ENCODE measurements at regions not wholly inside any gene's neighbourhood (a gene's known extent, or its start where the extent isn't known, plus 50 kb on each side); places are given as distances from the start of the nearest gene placed in this dataset.

DNA sequence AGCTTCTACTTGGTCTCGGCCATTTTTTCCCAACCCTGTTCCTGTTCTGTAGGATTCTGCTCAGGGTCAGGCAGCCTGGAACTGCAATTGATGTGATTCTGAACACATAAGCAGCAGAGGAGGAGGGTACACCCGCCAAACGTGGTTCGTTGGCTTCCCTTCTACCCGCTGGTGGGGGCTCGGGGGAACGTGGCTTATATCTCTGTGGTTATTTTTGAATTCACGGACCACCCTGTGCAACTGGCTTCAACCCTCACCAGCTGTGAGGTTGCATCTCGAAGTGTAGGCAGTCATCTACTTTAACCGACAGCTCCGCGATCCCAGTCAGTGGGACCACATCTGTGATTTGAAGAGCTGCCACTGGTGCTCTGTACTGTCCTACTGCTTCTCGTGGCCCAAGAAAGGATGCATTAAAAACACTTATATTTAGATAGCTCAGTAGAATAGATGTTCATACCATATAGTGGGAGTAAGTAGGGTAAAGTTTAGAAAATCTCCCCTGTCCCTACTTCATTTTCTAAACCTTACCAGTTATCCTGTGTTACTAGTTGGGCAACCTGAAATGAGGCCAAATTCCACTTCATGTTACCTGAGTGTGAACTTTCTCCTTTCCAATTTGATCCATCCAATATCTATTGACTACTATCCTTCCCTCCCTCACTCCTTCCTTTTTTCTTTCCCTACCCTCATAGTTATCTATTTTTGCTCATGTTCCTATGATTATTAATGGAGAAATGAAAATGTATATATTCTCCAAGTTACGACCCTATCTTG is 80.4 kb upstream of the BCOR start:
- TF ChIP-seq, protein P1, sequence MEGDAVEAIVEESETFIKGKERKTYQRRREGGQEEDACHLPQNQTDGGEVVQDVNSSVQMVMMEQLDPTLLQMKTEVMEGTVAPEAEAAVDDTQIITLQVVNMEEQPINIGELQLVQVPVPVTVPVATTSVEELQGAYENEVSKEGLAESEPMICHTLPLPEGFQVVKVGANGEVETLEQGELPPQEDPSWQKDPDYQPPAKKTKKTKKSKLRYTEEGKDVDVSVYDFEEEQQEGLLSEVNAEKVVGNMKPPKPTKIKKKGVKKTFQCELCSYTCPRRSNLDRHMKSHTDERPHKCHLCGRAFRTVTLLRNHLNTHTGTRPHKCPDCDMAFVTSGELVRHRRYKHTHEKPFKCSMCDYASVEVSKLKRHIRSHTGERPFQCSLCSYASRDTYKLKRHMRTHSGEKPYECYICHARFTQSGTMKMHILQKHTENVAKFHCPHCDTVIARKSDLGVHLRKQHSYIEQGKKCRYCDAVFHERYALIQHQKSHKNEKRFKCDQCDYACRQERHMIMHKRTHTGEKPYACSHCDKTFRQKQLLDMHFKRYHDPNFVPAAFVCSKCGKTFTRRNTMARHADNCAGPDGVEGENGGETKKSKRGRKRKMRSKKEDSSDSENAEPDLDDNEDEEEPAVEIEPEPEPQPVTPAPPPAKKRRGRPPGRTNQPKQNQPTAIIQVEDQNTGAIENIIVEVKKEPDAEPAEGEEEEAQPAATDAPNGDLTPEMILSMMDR (IDR thresholded peaks at IDR 0.05; ENCODE audit: insufficient read depth, low read length), result no peak
- TF ChIP-seq, protein P2, sequence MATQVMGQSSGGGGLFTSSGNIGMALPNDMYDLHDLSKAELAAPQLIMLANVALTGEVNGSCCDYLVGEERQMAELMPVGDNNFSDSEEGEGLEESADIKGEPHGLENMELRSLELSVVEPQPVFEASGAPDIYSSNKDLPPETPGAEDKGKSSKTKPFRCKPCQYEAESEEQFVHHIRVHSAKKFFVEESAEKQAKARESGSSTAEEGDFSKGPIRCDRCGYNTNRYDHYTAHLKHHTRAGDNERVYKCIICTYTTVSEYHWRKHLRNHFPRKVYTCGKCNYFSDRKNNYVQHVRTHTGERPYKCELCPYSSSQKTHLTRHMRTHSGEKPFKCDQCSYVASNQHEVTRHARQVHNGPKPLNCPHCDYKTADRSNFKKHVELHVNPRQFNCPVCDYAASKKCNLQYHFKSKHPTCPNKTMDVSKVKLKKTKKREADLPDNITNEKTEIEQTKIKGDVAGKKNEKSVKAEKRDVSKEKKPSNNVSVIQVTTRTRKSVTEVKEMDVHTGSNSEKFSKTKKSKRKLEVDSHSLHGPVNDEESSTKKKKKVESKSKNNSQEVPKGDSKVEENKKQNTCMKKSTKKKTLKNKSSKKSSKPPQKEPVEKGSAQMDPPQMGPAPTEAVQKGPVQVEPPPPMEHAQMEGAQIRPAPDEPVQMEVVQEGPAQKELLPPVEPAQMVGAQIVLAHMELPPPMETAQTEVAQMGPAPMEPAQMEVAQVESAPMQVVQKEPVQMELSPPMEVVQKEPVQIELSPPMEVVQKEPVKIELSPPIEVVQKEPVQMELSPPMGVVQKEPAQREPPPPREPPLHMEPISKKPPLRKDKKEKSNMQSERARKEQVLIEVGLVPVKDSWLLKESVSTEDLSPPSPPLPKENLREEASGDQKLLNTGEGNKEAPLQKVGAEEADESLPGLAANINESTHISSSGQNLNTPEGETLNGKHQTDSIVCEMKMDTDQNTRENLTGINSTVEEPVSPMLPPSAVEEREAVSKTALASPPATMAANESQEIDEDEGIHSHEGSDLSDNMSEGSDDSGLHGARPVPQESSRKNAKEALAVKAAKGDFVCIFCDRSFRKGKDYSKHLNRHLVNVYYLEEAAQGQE (IDR thresholded peaks at IDR 0.05; ENCODE audit: insufficient replicate concordance, low read depth), result no peak
